Suppressor macrophage treated with lipopolysaccharide for 1 hour (primary cell): ENCODE measurements at regions not wholly inside any gene's neighbourhood (a gene's known extent, or its start where the extent isn't known, plus 50 kb on each side); places are given as distances from the start of the nearest gene placed in this dataset.
"Not testable (repeated sequence)": the region's sequence is repeated elsewhere in the genome, so short reads cannot be mapped to it uniquely, and the experiment has no call there.

ENCODE experiments used
- DNase-seq, 3 donors: peaks; one replicate each; pipeline ENCODE4 v3.0.0-alpha.2; 2020 to 2022

DNA sequence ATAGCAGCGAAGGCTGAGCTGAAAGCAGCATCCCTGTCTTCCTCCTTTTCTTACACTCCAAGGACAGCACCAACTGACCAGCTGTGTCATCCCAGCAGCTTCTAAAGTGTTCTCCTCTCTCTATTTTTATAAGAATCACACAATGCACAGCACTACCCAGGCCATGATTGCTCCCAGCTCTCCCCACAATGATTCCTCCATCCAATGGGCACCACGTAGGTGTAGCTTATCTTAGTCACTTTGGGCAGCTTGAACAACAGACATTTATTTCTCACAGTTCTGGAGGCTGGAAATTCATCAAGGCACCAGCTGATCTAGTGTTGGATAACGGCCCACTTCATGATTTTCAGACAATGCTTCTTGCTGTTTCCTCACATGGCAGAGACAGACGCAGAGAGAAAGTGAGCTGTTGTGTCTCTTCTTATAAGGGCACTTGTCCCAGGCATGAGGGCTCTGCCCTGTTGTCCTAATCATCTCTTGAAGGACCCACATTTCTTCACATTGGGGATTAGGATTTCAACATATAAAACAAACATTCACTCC, 92.0 kb upstream of the CDC14C start:
- DNase-seq = no peak

GRCh38 chr7:48837266-48837665, 87.1 kb upstream of the CDC14C start:
- DNase-seq = no peak

GRCh38 chr7:48839108-48839507, 85.2 kb upstream of the CDC14C start:
- DNase-seq = peak in 1 of 3 donors; percentile 0

DNA sequence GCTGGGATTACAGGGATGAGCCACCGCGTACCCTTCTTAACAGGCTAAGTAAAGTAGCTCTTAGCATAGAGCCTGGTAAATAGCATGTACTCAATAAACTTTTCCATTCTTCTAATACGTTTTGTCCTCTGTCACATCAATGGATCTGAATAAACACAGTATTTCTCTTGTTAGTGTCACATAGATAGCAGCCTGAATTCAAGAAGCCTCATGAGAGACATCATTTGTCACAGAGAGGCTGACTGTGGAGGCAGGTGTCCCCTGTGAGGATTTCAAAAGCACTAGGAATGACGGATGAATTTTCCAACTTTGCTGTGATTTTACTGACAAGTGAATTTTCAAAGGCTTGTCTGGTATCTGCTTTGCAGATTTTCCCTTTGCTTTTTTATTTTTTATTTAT, 82.6 kb upstream of the CDC14C start:
- no peak for DNase-seq

DNA sequence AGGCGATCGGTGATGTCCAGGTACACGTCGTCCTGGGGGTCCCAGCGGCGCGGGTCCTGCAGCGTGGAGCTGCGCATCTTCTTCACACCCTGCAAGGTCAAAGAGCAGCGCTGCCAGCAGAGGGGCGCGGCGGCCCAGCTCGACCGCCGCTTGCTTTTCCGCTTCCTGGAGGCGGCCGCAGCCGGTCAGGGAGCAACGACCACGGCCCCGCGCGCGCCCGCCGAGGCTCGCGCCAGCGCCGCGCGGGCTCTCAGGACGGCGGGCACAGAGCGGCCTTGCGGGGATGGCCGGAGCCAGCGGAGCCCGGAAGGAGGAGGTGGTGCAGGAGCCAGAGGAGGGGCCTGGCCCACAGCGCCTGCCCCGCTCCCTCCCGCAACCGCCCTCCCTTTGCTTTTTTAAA, 76.4 kb upstream of the CDC14C start:
- no peak for DNase-seq

DNA sequence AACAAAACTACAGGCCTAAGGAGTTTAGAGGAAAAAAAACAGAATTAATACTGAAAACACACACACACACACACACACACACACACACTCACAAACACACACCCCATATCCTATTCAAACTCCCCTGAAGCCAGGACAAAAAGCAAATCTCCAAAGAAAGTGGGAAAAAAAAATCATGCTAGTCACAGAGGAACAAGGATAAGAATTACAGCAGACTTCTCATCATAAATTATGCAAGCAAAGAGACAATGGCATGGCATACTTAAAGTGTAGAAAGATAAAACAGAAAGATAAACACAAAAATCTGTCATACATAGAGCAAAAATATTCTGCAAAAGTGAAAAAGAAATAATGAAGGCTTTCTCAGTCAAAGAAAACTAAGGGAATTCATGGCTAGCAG, 63.9 kb upstream of the CDC14C start:
- not testable (repeated sequence) for DNase-seq

GRCh38 chr7:48868916-48869315, 55.4 kb upstream of the CDC14C start:
- DNase-seq = no peak

DNA sequence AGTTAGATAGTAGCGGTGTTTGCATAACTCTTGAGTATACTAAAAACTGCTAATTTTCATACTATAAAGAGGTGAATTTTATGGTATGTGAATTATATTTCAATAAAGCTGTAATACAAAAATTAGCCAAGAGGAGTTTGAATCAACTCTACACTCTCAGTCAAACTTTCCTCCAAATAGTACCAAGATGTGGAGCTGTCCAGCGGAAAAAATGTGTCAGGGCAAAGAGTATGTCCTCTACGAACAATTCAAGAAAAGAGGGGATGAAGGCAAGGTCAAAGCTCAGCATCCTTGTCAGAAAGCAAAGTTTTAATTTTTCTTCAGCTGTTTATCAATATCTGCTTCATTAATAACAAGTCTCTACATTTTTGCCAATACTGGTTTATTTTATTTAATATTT, 51.8 kb upstream of the CDC14C start:
- DNase-seq = no peak
